Neural progenitor cell (in vitro differentiated cells): ENCODE measurements at regions not wholly inside any gene's neighbourhood (a gene's known extent, or its start where the extent isn't known, plus 50 kb on each side); places are given as distances from the start of the nearest gene placed in this dataset.

Experiments
- EZH2phosphoT487 ChIP-seq: fragments of 200-600 bp; sonication (generic); IDR thresholded peaks from 2 replicates; pipeline ENCODE4 v1.6.1; 2017; ENCODE audit warnings: antibody characterized with exemption
- TF ChIP-seq, protein P1 (sequence below): fragments of 200-600 bp; sonication (generic); IDR thresholded peaks from 2 replicates; pipeline ENCODE4 v1.5.1; 2017; ENCODE audit warnings: antibody characterized with exemption, mild to moderate bottlenecking

DNA sequence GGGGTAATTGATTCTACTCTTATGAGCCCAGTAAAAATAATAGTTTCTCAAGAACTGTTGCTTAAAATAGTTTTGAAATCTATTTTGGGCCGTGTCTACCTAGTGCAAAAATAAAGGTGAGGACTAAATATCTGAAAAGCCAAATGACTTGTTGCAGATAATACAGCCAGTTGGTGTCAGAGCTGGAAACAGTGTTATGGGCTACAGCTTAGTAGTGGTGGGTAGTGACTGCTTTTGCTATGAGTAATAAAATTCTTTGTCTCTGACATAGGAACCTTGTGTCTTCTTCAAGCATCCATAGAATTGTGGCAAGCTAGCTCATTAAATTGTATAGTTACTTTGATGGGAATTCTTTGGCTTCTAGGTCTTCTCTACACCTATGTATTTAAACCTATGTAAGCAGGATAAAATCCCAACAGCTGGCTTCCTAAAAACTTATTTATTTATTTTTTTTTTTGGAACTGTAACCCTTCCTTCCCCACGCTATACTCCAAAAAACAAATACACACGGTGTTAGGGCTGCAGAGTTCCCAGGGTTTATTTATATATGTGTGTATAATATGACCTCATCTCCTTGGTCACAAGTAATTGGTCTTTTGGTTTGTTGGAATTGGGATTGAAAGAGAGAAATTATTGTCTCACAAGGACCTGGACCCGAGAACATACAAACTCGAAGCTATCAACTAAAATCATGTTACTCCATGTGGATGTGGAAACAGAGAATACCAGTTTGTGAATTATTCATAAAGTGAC, 138.0 kb downstream of the NUDT12 start:
- TF ChIP-seq, protein P1, sequence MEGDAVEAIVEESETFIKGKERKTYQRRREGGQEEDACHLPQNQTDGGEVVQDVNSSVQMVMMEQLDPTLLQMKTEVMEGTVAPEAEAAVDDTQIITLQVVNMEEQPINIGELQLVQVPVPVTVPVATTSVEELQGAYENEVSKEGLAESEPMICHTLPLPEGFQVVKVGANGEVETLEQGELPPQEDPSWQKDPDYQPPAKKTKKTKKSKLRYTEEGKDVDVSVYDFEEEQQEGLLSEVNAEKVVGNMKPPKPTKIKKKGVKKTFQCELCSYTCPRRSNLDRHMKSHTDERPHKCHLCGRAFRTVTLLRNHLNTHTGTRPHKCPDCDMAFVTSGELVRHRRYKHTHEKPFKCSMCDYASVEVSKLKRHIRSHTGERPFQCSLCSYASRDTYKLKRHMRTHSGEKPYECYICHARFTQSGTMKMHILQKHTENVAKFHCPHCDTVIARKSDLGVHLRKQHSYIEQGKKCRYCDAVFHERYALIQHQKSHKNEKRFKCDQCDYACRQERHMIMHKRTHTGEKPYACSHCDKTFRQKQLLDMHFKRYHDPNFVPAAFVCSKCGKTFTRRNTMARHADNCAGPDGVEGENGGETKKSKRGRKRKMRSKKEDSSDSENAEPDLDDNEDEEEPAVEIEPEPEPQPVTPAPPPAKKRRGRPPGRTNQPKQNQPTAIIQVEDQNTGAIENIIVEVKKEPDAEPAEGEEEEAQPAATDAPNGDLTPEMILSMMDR = no peak
- TF ChIP-seq EZH2phosphoT487 = no peak
